Stimulated activated naive CD8-positive, alpha-beta T cell treated with anti-CD3 and anti-CD28 coated beads, Interleukin-15, Interleukin-2, amounts not matched to agents 100 ng/mL and 50 ng/mL, for 24 hours (primary cell): ENCODE measurements at regions not wholly inside any gene's neighbourhood (a gene's known extent, or its start where the extent isn't known, plus 50 kb on each side); places are given as distances from the start of the nearest gene placed in this dataset.
"Not testable (repeated sequence)": the region's sequence is repeated elsewhere in the genome, so short reads cannot be mapped to it uniquely, and the experiment has no call there.

Experiments used
- H3K27ac Mint-ChIP-seq: one replicate; pipeline ENCODE4 v1.8.0; 2021; ENCODE audit warnings: mild to moderate bottlenecking, mixed read lengths
- H3K27me3 Mint-ChIP-seq: one replicate; pipeline ENCODE4 v1.8.0; 2021; ENCODE audit warnings: mixed read lengths
- H3K36me3 Mint-ChIP-seq: one replicate; pipeline ENCODE4 v1.8.0; 2021; ENCODE audit warnings: low read depth, mixed read lengths
- H3K4me1 Mint-ChIP-seq: one replicate; pipeline ENCODE4 v1.8.0; 2021; ENCODE audit warnings: low read depth, mixed read lengths
- H3K4me3 Mint-ChIP-seq: one replicate; pipeline ENCODE4 v1.8.0; 2021; ENCODE audit warnings: mild to moderate bottlenecking, mixed read lengths
- H3K9me3 Mint-ChIP-seq: one replicate; pipeline ENCODE4 v1.8.0; 2021; ENCODE audit warnings: mixed read lengths

- not testable (repeated sequence) for H3K27ac Mint-ChIP-seq, H3K36me3 Mint-ChIP-seq, H3K4me1 Mint-ChIP-seq, H3K4me3 Mint-ChIP-seq, H3K9me3 Mint-ChIP-seq
- peaks cover 12% of the 10 kb centered on the region for H3K27me3 Mint-ChIP-seq
Measured at GRCh38 chr7:29667096-29667669, 103.5 kb downstream of the PRR15 start.

- H3K9me3 Mint-ChIP-seq, H3K36me3 Mint-ChIP-seq, H3K27ac Mint-ChIP-seq, H3K27me3 Mint-ChIP-seq, H3K4me3 Mint-ChIP-seq, H3K4me1 Mint-ChIP-seq: not testable (repeated sequence)
Measured at GRCh38 chr7:29671286-29671685, 107.7 kb downstream of the PRR15 start.

DNA sequence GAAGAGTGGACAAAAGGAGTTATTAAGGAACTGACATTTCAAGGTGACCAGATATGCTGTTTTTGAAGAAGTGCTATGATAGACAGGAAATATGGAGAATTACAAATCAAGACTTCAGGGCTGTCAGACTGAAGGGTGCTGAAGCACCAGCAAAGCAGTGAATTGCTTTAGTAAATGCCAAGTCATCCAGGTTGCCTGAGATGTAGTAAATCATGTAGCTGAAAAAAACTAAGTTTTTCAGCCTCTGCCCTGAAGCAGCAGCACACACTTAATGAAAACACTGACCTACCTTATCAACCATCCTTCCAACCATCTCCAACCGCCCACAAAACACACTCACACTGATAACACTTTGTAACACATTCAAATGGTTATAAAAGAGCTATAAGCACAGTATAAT, 110.0 kb downstream of the PRR15 start:
- H3K9me3 Mint-ChIP-seq, H3K27ac Mint-ChIP-seq, H3K27me3 Mint-ChIP-seq, H3K4me1 Mint-ChIP-seq, H3K36me3 Mint-ChIP-seq, H3K4me3 Mint-ChIP-seq: not testable (repeated sequence)

DNA sequence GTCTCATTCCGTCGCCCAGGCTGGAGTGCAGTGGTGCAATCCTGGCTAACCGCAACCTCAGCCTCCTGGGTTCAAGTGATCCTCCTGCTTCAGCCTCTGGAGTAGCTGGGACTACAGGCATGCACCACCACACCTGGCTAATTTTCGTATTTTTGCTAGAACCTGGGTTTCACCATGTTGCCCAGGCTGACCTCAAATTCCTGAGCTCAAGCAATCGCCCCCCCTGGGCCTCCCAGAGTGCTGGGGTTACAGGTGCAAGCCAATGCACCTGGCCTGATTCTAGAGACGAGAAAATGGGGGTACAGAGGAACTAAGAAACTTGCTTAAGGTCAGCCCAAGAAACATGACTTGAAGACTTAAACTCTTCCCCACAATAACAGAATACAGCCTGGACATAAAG, 111.0 kb downstream of the PRR15 start:
- not testable (repeated sequence) for H3K9me3 Mint-ChIP-seq, H3K4me3 Mint-ChIP-seq, H3K27me3 Mint-ChIP-seq, H3K27ac Mint-ChIP-seq, H3K36me3 Mint-ChIP-seq, H3K4me1 Mint-ChIP-seq

DNA sequence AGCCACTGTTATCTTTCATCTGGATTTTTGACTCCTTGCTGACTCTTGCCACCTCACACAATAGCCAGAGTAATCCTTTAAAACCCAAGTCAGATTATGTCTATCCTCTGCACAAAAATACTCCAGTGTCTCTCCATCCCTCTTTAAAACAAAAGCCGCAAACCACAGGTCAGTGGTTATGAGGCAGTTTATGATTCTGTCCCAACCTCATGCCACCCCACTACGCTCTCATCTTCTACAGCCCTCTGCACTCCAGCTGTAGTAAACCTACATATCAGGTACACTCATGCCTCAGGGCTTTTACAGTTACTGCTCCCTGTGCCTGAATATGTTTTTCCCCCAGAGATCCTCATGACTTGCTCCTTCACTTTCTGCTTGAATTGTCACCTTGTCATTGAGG, 113.6 kb downstream of the PRR15 start:
- H3K4me1 Mint-ChIP-seq, H3K27ac Mint-ChIP-seq, H3K9me3 Mint-ChIP-seq, H3K36me3 Mint-ChIP-seq, H3K4me3 Mint-ChIP-seq: not testable (repeated sequence)
- H3K27me3 Mint-ChIP-seq, result peaks cover 11% of the 10 kb centered on the region

DNA sequence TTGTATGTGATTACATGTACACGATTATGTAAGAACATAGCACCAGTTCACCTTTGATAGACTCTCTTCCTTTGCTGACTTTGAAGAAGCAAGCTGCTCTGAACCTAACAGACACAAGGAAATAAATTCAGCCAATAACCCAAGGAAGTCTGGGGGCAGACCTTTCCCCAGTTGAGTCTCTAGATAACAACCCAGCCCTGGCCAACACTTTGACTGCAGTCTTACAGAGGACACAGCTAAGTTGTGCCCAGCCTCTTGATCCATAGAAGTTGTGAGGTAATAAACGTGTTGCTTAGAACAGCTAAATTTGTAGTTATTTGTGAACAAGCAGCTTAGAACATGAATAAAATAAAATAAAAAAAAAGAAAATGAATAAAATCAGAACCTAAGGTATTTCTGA, 116.3 kb downstream of the PRR15 start:
- H3K36me3 Mint-ChIP-seq, H3K9me3 Mint-ChIP-seq, H3K27ac Mint-ChIP-seq, H3K4me1 Mint-ChIP-seq, H3K4me3 Mint-ChIP-seq: not testable (repeated sequence)
- peaks cover 15% of the 10 kb centered on the region for H3K27me3 Mint-ChIP-seq

DNA sequence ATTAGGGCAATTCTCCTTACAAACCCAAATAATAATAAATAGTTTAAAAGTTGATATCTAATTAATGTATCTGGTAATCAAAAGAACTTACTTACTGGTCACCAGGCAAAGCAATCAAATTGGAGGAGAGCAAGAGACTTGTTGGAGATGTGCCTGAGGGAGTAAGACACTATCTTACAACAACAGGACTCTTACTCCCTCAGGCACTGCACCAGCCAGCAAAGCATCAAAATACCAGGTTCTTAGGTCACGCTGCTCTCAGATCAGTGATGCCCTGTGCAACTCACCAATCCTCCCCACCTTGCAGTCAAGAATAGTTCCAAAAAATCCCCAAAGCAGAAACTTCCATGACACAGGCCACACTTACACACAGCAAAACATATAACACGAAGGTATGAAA, 117.0 kb downstream of the PRR15 start:
- not testable (repeated sequence) for H3K36me3 Mint-ChIP-seq, H3K9me3 Mint-ChIP-seq, H3K4me1 Mint-ChIP-seq, H3K4me3 Mint-ChIP-seq
- peak overlapping the region; percentile 34 for H3K27ac Mint-ChIP-seq
- peaks cover 15% of the 10 kb centered on the region for H3K27me3 Mint-ChIP-seq

GRCh38 chr7:29684151-29684786, 120.6 kb downstream of the PRR15 start:
- H3K36me3 Mint-ChIP-seq, result not testable (repeated sequence)

DNA sequence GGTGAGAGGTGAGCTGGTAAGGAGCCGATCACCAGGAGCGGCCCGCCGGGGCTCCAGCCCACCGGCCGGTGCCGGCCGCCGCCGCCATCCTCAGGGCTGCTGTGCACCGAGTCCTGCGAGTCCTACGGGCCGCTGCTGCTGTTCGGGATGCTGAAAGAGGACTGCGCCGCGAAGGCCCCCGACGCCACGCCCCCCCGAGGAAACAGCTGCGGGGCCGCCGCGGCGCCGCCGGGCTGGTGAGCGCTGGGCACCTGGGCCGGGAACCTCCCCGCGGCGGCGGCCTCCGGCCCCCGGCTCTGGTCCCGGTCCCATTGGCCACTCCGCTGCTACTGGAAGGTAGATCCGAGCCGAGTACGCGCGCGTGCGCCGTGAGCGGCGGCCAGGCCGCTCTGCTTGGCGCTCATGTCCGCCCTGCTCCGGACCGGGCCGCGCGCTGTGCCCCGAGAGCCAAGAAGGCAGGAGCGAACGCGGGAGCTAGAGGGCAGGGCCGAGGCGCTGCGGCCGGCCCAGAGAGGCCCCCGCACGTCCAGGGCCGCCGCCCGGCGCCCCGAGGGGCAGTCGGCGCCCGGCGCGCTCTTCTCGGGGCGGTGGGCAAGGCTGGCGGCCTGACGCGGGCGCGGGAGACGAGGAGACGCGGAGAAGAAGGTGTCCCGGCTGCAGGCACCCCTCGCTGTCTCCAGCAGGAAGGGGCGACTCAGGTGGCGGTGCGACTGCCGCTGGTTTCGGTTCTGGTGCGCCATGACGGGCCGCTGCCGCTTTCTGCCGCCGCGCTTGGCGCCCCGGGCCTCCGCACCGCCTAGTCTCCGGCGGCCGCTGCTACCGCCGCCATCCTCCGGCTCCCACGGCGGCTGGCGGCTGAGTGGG, 121.3 kb upstream of the WIPF3 start:
- peak overlapping the region; percentile 81 for H3K4me3 Mint-ChIP-seq
- no peaks in the 10 kb centered on the region for H3K9me3 Mint-ChIP-seq
- H3K4me1 Mint-ChIP-seq, result no peaks in the 10 kb centered on the region
- H3K27me3 Mint-ChIP-seq, result peaks cover 31% of the 10 kb centered on the region
- H3K36me3 Mint-ChIP-seq, result no peaks in the 10 kb centered on the region
- no peak overlapping the region for H3K27ac Mint-ChIP-seq

More at GRCh38 chr7:29684151-29684786, 120.6 kb downstream of the PRR15 start:
- Mint-ChIP-seq H3K27me3 (peaks cover 31% of the 10 kb centered on the region), H3K4me3 (peak overlapping the region; percentile 81)
- not testable (repeated sequence) for H3K9me3 Mint-ChIP-seq, H3K27ac Mint-ChIP-seq, H3K4me1 Mint-ChIP-seq

DNA sequence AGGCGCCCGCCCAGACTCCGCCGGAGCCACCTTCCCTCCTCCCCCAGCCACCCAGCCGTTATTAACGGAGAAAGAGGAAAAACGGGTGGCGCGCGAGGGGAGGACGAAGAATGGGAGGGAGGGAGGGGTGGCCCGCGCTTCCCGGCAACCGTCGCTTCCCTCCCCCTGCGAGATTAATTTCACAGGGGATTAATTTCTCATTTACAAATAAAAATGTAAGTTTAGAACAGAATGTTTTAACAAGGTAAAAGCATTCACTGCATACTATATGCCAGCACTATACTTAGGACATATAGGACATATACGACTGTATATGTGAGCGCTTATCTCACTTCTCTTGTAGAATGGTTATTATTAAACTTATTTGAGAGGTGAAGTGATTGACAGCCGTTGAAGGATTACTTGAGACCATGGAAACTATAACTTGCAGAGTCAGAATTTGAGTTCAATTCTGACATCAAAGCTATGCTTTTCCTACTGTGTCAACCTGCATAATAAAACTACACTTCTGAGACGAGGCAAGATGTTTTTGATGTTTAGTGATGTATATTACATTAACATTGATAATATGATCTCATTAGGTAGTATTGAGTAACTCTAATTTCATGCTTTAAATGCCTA, 120.5 kb upstream of the WIPF3 start:
- H3K27ac Mint-ChIP-seq, H3K36me3 Mint-ChIP-seq, H3K4me1 Mint-ChIP-seq, H3K9me3 Mint-ChIP-seq: not testable (repeated sequence)
- peak overlapping the region; percentile 71 for H3K4me3 Mint-ChIP-seq
- H3K27me3 Mint-ChIP-seq, result peaks cover 28% of the 10 kb centered on the region

- H3K27ac Mint-ChIP-seq, H3K36me3 Mint-ChIP-seq, H3K4me1 Mint-ChIP-seq, H3K9me3 Mint-ChIP-seq, H3K4me3 Mint-ChIP-seq: not testable (repeated sequence)
- peaks cover 19% of the 10 kb centered on the region for H3K27me3 Mint-ChIP-seq
Measured at GRCh38 chr7:29690510-29690909, 115.8 kb upstream of the WIPF3 start.

DNA sequence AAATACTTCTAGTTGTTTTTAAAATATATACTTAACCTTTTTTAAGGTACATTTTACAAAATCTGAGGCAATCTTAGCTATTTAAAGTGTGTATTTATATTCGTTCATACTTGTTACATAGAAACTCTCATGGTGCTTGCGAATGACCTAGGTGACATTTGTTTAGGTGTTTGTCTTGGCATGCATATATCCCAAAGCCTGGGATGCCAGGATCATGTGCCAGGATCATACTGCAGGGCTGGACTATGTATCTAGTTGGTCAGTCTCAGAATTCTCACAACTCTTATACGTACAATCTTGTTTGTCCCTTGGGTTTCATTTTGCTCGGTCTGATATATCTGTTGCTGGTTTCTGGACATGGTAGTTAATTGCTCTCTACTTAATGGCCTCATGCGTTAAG, 109.9 kb upstream of the WIPF3 start:
- H3K27ac Mint-ChIP-seq, H3K27me3 Mint-ChIP-seq, H3K9me3 Mint-ChIP-seq, H3K36me3 Mint-ChIP-seq, H3K4me1 Mint-ChIP-seq, H3K4me3 Mint-ChIP-seq: not testable (repeated sequence)

GRCh38 chr7:29699723-29700122, 106.6 kb upstream of the WIPF3 start:
- not testable (repeated sequence) for H3K9me3 Mint-ChIP-seq, H3K4me3 Mint-ChIP-seq, H3K27ac Mint-ChIP-seq, H3K27me3 Mint-ChIP-seq, H3K4me1 Mint-ChIP-seq, H3K36me3 Mint-ChIP-seq

DNA sequence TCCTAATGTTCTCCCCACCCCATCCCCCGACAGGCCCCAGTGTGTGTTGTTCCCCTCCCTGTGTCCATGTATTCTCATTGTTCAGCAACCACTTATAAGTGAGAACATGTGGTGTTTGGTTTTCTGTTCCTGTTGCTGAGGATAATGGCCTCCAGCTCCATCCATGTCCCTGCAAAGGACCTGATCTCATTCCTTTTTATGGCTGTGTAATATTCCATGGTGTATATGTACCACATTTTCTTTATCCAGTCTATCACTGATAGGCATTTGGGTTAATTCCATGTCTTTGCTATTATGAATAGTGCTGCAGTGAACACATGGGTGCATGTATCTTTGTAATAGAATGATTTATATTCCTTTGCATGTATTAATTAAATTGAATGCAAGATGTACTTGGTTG, 104.8 kb upstream of the WIPF3 start:
- H3K27ac Mint-ChIP-seq, H3K4me1 Mint-ChIP-seq: not testable (repeated sequence)

DNA sequence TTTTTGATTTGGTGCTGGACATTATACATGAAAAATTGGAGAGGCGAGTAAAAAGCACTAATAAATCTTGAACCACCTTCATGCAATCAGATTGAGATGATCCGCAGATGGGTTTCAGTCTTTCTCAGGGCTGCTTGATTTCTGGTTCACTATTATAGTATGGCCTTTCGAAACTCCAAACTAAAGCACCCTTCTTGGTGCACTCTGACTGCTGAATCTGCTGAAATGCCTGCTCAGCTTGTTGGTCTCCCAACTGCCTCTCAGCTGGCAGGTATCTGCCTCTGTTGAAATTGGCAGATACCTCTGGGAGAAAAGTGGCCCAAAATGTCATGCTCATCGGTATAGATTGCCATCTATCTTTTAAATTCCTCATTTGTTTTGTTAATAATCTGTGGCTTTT, 102.5 kb upstream of the WIPF3 start:
- not testable (repeated sequence) for H3K4me3 Mint-ChIP-seq, H3K27me3 Mint-ChIP-seq, H3K27ac Mint-ChIP-seq, H3K36me3 Mint-ChIP-seq, H3K9me3 Mint-ChIP-seq, H3K4me1 Mint-ChIP-seq

More for the DNA sequence above, 104.8 kb upstream of the WIPF3 start:
- not testable (repeated sequence) for H3K36me3 Mint-ChIP-seq, H3K27me3 Mint-ChIP-seq, H3K4me3 Mint-ChIP-seq, H3K9me3 Mint-ChIP-seq
